Fibroblast of lung (primary cell): ENCODE measurements at regions not wholly inside any gene's neighbourhood (a gene's known extent, or its start where the extent isn't known, plus 50 kb on each side); places are given as distances from the start of the nearest gene placed in this dataset.

ENCODE experiments used
- DNase-seq, 2 donors: peaks; one replicate each; pipeline versions ENCODE4 v3.0.0 to v3.0.0-alpha.2; 2010; ENCODE audit warnings: low read depth in 2 of 2
- H2AFZ ChIP-seq: 2 replicates; pipeline ENCODE4 v1.5.1; 2012; ENCODE audit warnings: low read length, control low read depth, inconsistent platforms
- H3K27ac ChIP-seq: 2 replicates; pipeline ENCODE4 v1.5.1; 2011; ENCODE audit warnings: low read length, control low read depth; ENCODE audit not compliant: insufficient read depth
- H3K27me3 ChIP-seq: 2 replicates; pipeline ENCODE4 v1.5.1; 2011; ENCODE audit warnings: mild to moderate bottlenecking, low read length; ENCODE audit not compliant: control insufficient read depth, insufficient read depth
- H3K36me3 ChIP-seq: 2 replicates; pipeline ENCODE4 v1.5.1; 2011; ENCODE audit warnings: low read length; ENCODE audit not compliant: control insufficient read depth, insufficient read depth
- H3K4me1 ChIP-seq: 2 replicates; pipeline ENCODE4 v1.5.1; 2011; ENCODE audit warnings: low read length; ENCODE audit not compliant: control insufficient read depth, insufficient read depth; ENCODE audit errors: extremely low read depth
- H3K4me2 ChIP-seq: 2 replicates; pipeline ENCODE4 v1.5.1; 2011; ENCODE audit warnings: low read length, control low read depth; ENCODE audit not compliant: insufficient read depth; ENCODE audit errors: extremely low read depth
- H3K4me3 ChIP-seq, 4 experiments: fragments of 200-600 bp in 1 of 4; sonication (generic) in 1 of 4; replicated peaks in 1 of 4; 2 replicates each; pipeline ENCODE4 v1.5.1; 2011 to 2016; ENCODE audit warnings: low read length in 4 of 4, low read depth in 3 of 4, mild to moderate bottlenecking in 3 of 4, control low read depth in 2 of 4, inconsistent platforms in 1 of 4, mixed read lengths in 1 of 4; ENCODE audit not compliant: insufficient read depth in 1 of 4; ENCODE audit errors: control extremely low read depth in 1 of 4
- H3K79me2 ChIP-seq: 2 replicates; pipeline ENCODE4 v1.5.1; 2012; ENCODE audit warnings: mild to moderate bottlenecking, low read length, inconsistent platforms; ENCODE audit not compliant: control insufficient read depth, insufficient read depth
- H3K9ac ChIP-seq: 2 replicates; pipeline ENCODE4 v1.5.1; 2011; ENCODE audit warnings: mild to moderate bottlenecking, low read length, control low read depth; ENCODE audit not compliant: insufficient read depth
- H3K9me3 ChIP-seq: 2 replicates; pipeline ENCODE4 v1.5.1; 2012; ENCODE audit warnings: low read depth, low read length; ENCODE audit not compliant: control insufficient read depth, insufficient read depth
- H4K20me1 ChIP-seq: 2 replicates; pipeline ENCODE4 v1.5.1; 2011; ENCODE audit warnings: low read length; ENCODE audit not compliant: control insufficient read depth, insufficient read depth; ENCODE audit errors: extremely low read depth
- EZH2 ChIP-seq: IDR thresholded peaks from 2 replicates; pipeline ENCODE4 v1.5.1; 2012; ENCODE audit warnings: low read length, control low read depth, mild to moderate bottlenecking; ENCODE audit errors: missing control alignments
- TF ChIP-seq, protein P1 (sequence below), 2 donors: IDR thresholded peaks in 1 of 2; conservative IDR thresholded peaks in 1 of 2; 1 replicate in 1 of 2; 2 replicates in 1 of 2; pipeline ENCODE4 v1.5.1; 2011 to 2012; ENCODE audit warnings: low read length in 2 of 2, control low read depth in 1 of 2, inconsistent platforms in 1 of 2, low read depth in 1 of 2, mild to moderate bottlenecking in 1 of 2

DNA sequence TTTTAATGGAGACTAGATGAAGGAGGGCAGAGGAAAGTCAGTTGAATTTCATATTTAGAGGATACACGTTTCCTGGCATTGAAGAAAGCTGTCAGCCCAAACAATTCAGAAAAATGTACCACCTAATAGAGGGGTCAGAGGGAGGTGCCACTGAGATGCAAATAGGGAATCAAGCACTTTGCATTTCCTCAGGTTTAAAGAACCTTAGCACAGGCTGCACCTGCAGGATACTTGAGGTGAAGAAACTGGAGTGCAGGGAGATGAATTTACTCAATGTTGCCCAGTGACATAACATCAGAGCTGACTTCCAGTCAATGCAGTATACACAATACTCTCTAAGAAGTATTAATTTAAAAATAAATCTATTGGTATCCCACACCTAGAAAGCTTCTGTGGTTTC is 67.0 kb upstream of the MAST4 start:
- H3K4me2 ChIP-seq, result no peak overlapping the region
- no peak overlapping the region for H3K27ac ChIP-seq
- TF ChIP-seq, protein P1, sequence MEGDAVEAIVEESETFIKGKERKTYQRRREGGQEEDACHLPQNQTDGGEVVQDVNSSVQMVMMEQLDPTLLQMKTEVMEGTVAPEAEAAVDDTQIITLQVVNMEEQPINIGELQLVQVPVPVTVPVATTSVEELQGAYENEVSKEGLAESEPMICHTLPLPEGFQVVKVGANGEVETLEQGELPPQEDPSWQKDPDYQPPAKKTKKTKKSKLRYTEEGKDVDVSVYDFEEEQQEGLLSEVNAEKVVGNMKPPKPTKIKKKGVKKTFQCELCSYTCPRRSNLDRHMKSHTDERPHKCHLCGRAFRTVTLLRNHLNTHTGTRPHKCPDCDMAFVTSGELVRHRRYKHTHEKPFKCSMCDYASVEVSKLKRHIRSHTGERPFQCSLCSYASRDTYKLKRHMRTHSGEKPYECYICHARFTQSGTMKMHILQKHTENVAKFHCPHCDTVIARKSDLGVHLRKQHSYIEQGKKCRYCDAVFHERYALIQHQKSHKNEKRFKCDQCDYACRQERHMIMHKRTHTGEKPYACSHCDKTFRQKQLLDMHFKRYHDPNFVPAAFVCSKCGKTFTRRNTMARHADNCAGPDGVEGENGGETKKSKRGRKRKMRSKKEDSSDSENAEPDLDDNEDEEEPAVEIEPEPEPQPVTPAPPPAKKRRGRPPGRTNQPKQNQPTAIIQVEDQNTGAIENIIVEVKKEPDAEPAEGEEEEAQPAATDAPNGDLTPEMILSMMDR (conservative IDR thresholded peaks at IDR 0.05 in 1 of 2, IDR thresholded peaks at IDR 0.05 in 1 of 2; ENCODE audit: low read depth in 1 of 2, low read length in 2 of 2), result no peak
- no peak for TF ChIP-seq EZH2
- no peak overlapping the region for H3K9ac ChIP-seq
- H3K4me3 ChIP-seq, result no peak overlapping the region
- no peaks in the 10 kb centered on the region for H3K36me3 ChIP-seq
- H4K20me1 ChIP-seq, result no peaks in the 10 kb centered on the region
- DNase-seq, result no peak
- no peak overlapping the region for H2AFZ ChIP-seq
- no peaks in the 10 kb centered on the region for H3K4me1 ChIP-seq
- no peaks in the 10 kb centered on the region for H3K9me3 ChIP-seq
- H3K27me3 ChIP-seq, result no peaks in the 10 kb centered on the region
- no peaks in the 10 kb centered on the region for H3K79me2 ChIP-seq

DNA sequence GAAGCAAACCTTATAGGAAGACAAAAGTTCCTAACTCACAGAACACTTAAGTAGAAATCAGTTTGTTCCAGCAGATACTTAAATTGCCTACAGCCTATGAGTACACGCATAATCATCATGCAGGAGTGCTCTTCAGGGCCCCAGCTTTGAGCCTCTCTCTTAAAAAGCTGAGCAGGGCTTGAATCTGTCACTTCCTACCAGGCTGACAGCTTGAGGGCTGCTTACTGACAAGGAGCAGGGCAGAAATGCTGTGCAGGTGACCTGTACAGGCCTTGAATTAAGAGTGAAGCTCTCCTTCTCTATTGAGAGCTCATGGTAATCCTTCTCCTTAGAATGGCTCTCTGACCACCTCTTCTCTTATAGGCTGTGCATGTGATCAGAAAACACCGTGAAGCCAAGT is 66.5 kb upstream of the MAST4 start:
- no peaks in the 10 kb centered on the region for H3K36me3 ChIP-seq
- no peaks in the 10 kb centered on the region for H4K20me1 ChIP-seq
- no peaks in the 10 kb centered on the region for H3K4me1 ChIP-seq
- H3K27ac ChIP-seq, result no peak overlapping the region
- H3K9ac ChIP-seq, result no peak overlapping the region
- no peaks in the 10 kb centered on the region for H3K27me3 ChIP-seq
- no peak for DNase-seq
- no peak for TF ChIP-seq EZH2
- H3K79me2 ChIP-seq, result no peaks in the 10 kb centered on the region
- no peaks in the 10 kb centered on the region for H3K9me3 ChIP-seq
- no peak overlapping the region for H2AFZ ChIP-seq
- H3K4me2 ChIP-seq, result no peak overlapping the region
- no peak overlapping the region for H3K4me3 ChIP-seq

DNA sequence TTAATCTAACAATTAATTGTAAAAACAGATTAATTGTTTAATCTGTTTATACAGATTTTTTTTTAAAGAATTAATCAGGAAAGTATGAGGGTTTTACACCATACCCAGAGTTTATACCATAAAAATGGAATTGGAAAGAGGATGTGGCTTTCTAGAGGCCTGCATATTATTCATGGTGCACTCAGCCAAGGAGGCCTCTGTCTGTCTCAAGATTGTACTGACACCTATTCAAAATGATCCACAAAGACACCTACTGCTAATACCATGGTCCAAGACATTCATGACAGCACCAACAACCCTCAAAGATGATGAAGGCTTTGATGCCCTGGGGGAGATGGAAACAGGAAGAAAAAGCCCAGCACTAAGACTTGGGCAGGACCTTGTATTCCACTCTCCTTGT is 58.1 kb upstream of the MAST4 start:
- no peaks in the 10 kb centered on the region for H3K9me3 ChIP-seq
- TF ChIP-seq, protein P1 (conservative IDR thresholded peaks at IDR 0.05 in 1 of 2, IDR thresholded peaks at IDR 0.05 in 1 of 2; ENCODE audit: low read depth in 1 of 2, low read length in 2 of 2), result no peak
- TF ChIP-seq EZH2, result no peak
- no peak overlapping the region for H3K27ac ChIP-seq

More for the DNA sequence above, 58.1 kb upstream of the MAST4 start:
- no peaks in the 10 kb centered on the region for H3K36me3 ChIP-seq
- H3K79me2 ChIP-seq, result no peaks in the 10 kb centered on the region
- no peak for DNase-seq
- no peak overlapping the region for H3K9ac ChIP-seq
- no peaks in the 10 kb centered on the region for H3K4me1 ChIP-seq
- no peak overlapping the region for H2AFZ ChIP-seq
- H3K4me2 ChIP-seq, result no peak overlapping the region
- no peaks in the 10 kb centered on the region for H3K27me3 ChIP-seq
- H3K4me3 ChIP-seq, result no peak overlapping the region
- no peaks in the 10 kb centered on the region for H4K20me1 ChIP-seq
